ENCODE measurements at regions not wholly inside any gene's neighbourhood (a gene's known extent, or its start where the extent isn't known, plus 50 kb on each side); places are given as distances from the start of the nearest gene placed in this dataset.

DNA sequence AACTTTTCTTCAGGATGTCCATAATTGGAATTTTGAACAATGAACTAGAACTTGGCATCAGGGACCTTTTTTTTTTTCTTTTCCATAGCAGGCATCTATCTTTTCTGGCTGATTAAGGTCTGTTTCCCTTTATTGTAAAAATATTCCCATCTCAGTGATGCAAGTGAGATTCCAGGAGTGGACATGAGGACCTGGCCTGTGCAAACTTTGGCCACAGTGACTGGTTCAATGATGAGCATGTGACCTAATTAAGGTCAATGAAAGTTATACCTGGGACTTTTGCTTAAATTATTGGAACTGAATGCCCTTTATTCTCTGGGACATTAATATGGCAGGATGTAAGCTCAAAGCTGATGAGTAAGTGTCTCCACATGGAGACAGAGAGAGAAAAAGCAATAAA lies 83.8 kb downstream of the DIO2 start:
- ChIA-PET CTCF (no interaction called here), POLR2A (no interaction called here)
- ATAC-seq (no peak), DNase-seq (no peak)
- Mint-ChIP-seq H3K9me3 (peaks cover 2% of the 10 kb centered on the region), H3K4me3 (no peak overlapping the region), H3K27ac (no peak overlapping the region), H3K36me3 (ENCODE audit: low read depth) (no peaks in the 10 kb centered on the region), H3K27me3 (no peaks in the 10 kb centered on the region), H3K4me1 (ENCODE audit: low read depth) (no peaks in the 10 kb centered on the region)
- intact Hi-C loops (cut with micrococcal nuclease): no loop called here
- TF ChIP-seq CTCF (IDR thresholded peaks at IDR 0.05): no peak

DNA sequence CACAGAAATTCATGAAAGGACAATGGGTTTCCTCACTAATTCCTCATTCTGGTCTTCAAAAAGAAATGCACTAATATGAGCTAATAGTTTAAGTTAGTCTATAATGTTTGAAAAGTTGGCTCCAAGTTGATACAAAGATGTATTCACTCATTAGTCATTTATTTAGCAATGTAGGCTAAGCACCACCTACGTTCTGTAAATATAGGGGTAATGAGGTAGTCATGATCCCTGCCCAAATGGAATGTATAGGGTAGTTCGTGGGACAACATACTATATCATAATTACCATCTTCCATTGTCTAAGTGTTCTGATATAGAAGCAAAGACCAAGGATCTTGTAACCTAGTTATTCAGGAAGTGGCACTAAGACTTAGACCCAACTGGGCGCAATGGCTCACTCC lies 86.5 kb downstream of the DIO2 start:
- Mint-ChIP-seq H3K36me3 (ENCODE audit: low read depth) (no peaks in the 10 kb centered on the region), H3K4me3 (no peak overlapping the region), H3K27ac (no peak overlapping the region), H3K27me3 (no peaks in the 10 kb centered on the region), H3K4me1 (ENCODE audit: low read depth) (no peaks in the 10 kb centered on the region), H3K9me3 (peaks cover 5% of the 10 kb centered on the region)
- ChIA-PET CTCF (no interaction called here), POLR2A (no interaction called here)
- intact Hi-C loops (cut with micrococcal nuclease): no loop called here
- TF ChIP-seq CTCF (IDR thresholded peaks at IDR 0.05): no peak
- ATAC-seq (no peak), DNase-seq (no peak)

DNA sequence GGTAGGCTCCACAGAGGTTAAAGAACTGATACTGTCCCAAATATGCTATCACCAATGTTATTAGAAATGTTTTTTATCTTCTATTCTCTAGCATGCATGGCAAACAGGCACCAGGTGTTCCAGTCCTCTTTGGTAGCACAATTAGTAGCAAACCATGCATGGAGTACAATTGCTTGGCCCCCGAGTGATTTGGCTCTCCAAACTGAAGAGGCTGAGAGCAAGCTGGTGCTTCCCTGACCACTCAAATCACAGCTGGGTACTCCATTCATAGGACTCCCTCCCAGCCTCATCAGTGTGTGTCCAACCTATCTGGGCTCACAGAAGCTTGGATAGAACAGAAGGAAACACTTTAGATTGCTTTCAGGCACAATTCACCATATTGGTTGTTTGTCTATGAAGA lies 93.4 kb downstream of the DIO2 start:
- ATAC-seq (no peak), DNase-seq (no peak)
- intact Hi-C loops (cut with micrococcal nuclease): no loop called here
- no peak for TF ChIP-seq CTCF (IDR thresholded peaks at IDR 0.05)
- no peaks in the 10 kb centered on the region for H3K27me3 Mint-ChIP-seq
- POLR2A ChIA-PET: no interaction called here
- no peaks in the 10 kb centered on the region for H3K36me3 Mint-ChIP-seq (ENCODE audit: low read depth)
- peaks cover 5% of the 10 kb centered on the region for H3K9me3 Mint-ChIP-seq
- H3K4me1 Mint-ChIP-seq (ENCODE audit: low read depth): no peaks in the 10 kb centered on the region
- CTCF ChIA-PET: no interaction called here
- no peak overlapping the region for H3K4me3 Mint-ChIP-seq
- no peak overlapping the region for H3K27ac Mint-ChIP-seq

DNA sequence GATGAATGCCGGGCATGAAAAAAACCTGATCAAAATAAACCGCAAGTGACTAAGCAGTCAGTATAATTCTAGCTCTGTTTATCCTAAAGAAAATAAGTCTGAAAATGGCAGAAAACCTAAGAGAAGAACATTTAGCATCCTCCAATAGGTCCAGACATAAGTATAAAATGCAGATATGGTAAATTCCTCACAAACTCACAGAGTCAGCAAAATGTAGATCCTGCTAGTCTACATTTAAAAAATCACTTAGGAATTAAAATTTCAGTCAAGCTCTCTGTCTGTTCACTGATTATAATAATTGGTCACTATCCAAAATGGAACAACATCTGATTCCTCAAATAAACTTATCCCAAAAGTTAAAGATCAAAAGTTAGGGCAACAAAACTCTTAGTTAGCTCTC lies 95.1 kb downstream of the DIO2 start:
- H3K27ac Mint-ChIP-seq: no peak overlapping the region

DNA sequence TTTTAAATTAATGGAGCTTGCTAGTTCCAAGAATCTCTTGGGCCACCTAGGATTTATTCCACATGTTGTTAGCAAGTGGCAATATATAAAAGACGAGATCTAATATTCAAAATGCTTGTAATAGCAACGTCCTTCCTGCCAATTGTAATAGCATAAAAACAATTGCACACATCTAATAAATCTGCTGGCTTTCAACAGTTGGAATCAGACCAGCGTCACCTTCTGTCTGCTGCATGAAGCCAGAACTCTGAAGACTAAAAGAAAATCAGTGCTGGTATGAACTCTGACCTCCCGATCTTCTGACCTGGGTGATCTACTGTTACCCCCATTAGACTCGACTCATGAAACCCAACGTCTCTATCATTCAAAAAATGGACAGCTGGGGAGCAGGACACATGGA lies 100.6 kb downstream of the DIO2 start:
- intact Hi-C loops (cut with micrococcal nuclease): no loop called here
- Mint-ChIP-seq H3K4me1 (ENCODE audit: low read depth) (no peaks in the 10 kb centered on the region), H3K27ac (no peak overlapping the region), H3K36me3 (ENCODE audit: low read depth) (no peaks in the 10 kb centered on the region), H3K4me3 (no peak overlapping the region), H3K9me3 (no peaks in the 10 kb centered on the region), H3K27me3 (no peaks in the 10 kb centered on the region)
- DNase-seq (no peak), ATAC-seq (no peak)
- ChIA-PET POLR2A (interaction anchor here (1.0 kb wide), 1 partner anchor 12 kb away, joined by 3 read pairs; no protein-coding TSS in a partner anchor), CTCF (no interaction called here)
- no peak for TF ChIP-seq CTCF (IDR thresholded peaks at IDR 0.05)

More for the DNA sequence above, 95.1 kb downstream of the DIO2 start:
- ChIA-PET CTCF (no interaction called here), POLR2A (no interaction called here)
- DNase-seq (no peak), ATAC-seq (no peak)
- Mint-ChIP-seq H3K9me3 (no peaks in the 10 kb centered on the region), H3K4me1 (ENCODE audit: low read depth) (no peaks in the 10 kb centered on the region), H3K27me3 (no peaks in the 10 kb centered on the region), H3K36me3 (ENCODE audit: low read depth) (no peaks in the 10 kb centered on the region), H3K4me3 (no peak overlapping the region)
- no peak for TF ChIP-seq CTCF (IDR thresholded peaks at IDR 0.05)
- intact Hi-C loops (cut with micrococcal nuclease): no loop called here

Data from activated CD8-positive, alpha-beta T cell treated with anti-CD3 and anti-CD28 coated beads for 36 hours (primary cell).